CD4-positive, alpha-beta T cell treated with Interleukin-4 for 4 hours (primary cell): ENCODE measurements at regions not wholly inside any gene's neighbourhood (a gene's known extent, or its start where the extent isn't known, plus 50 kb on each side); places are given as distances from the start of the nearest gene placed in this dataset.

Experiments
- DNase-seq: peaks from one replicate; pipeline ENCODE4 v3.0.0-alpha.2; 2020

GRCh38 chr5:117872798-117873368 is 1115.5 kb downstream of the DTWD2 start:
- DNase-seq = no peak

- no peak for DNase-seq
Observed at GRCh38 chr5:117869596-117869995, 1118.8 kb downstream of the DTWD2 start.

- DNase-seq = no peak
Observed at GRCh38 chr5:117863586-117864296, 1124.6 kb downstream of the DTWD2 start.

GRCh38 chr5:117860550-117860949 is 1127.8 kb downstream of the DTWD2 start:
- DNase-seq = no peak

- DNase-seq = no peak
Observed at GRCh38 chr5:117859176-117859575, 1129.2 kb downstream of the DTWD2 start.

- DNase-seq = no peak
Observed at GRCh38 chr5:117856713-117857112, 1131.6 kb downstream of the DTWD2 start.

GRCh38 chr5:117837786-117838185 is 1150.6 kb downstream of the DTWD2 start:
- no peak for DNase-seq

GRCh38 chr5:117833691-117834090 is 1154.7 kb downstream of the DTWD2 start:
- no peak for DNase-seq

GRCh38 chr5:117829646-117830045 is 1158.7 kb downstream of the DTWD2 start:
- DNase-seq = no peak

GRCh38 chr5:117813850-117814249 is 1174.5 kb downstream of the DTWD2 start:
- DNase-seq = no peak

GRCh38 chr5:117812861-117813260 is 1175.5 kb downstream of the DTWD2 start:
- DNase-seq = no peak

GRCh38 chr5:117809251-117809650 is 1179.1 kb downstream of the DTWD2 start:
- no peak for DNase-seq

- DNase-seq = no peak
Observed at GRCh38 chr5:117805058-117805457, 1183.3 kb downstream of the DTWD2 start.

- DNase-seq = no peak
Observed at GRCh38 chr5:117803533-117803932, 1184.8 kb downstream of the DTWD2 start.

- no peak for DNase-seq
Observed at GRCh38 chr5:117801583-117801982, 1186.8 kb downstream of the DTWD2 start.

GRCh38 chr5:117800261-117800660 is 1188.1 kb downstream of the DTWD2 start:
- no peak for DNase-seq

GRCh38 chr5:117794847-117795246 is 1193.5 kb downstream of the DTWD2 start:
- DNase-seq = no peak

- DNase-seq = no peak
Observed at GRCh38 chr5:117793963-117794362, 1194.4 kb downstream of the DTWD2 start.

- no peak for DNase-seq
Observed at GRCh38 chr5:117792476-117792875, 1195.9 kb downstream of the DTWD2 start.

- DNase-seq = no peak
Observed at GRCh38 chr5:117788596-117788995, 1199.8 kb downstream of the DTWD2 start.

- no peak for DNase-seq
Observed at GRCh38 chr5:117779171-117779570, 1204.5 kb upstream of the SEMA6A start.

- no peak for DNase-seq
Observed at GRCh38 chr5:117776977-117777376, 1202.4 kb upstream of the SEMA6A start.

- DNase-seq = no peak
Observed at GRCh38 chr5:117769877-117770276, 1195.3 kb upstream of the SEMA6A start.

- no peak for DNase-seq
Observed at GRCh38 chr5:117763271-117763670, 1188.6 kb upstream of the SEMA6A start.

- DNase-seq = no peak
Observed at GRCh38 chr5:117761186-117761585, 1186.6 kb upstream of the SEMA6A start.
